ENCODE measurements at regions not wholly inside any gene's neighbourhood (a gene's known extent, or its start where the extent isn't known, plus 50 kb on each side); places are given as distances from the start of the nearest gene placed in this dataset.

- DNase-seq (ENCODE audit: low spot score), result no peak
Observed at GRCh38 chr21:28826569-28826968, 166.1 kb downstream of the LTN1 start.

GRCh38 chr21:28826021-28826420 is 166.7 kb downstream of the LTN1 start:
- DNase-seq (ENCODE audit: low spot score), result no peak

- no peak for DNase-seq (ENCODE audit: low spot score)
Observed at GRCh38 chr21:28823429-28823828, 169.2 kb downstream of the LTN1 start.

- DNase-seq (ENCODE audit: low spot score), result no peak
Observed at GRCh38 chr21:28822486-28823335, 170.0 kb downstream of the LTN1 start.

GRCh38 chr21:28822123-28822399 is 170.6 kb downstream of the LTN1 start:
- no peak for DNase-seq (ENCODE audit: low spot score)

GRCh38 chr21:28821276-28822122 is 171.2 kb downstream of the LTN1 start:
- DNase-seq (ENCODE audit: low spot score), result no peak

- DNase-seq (ENCODE audit: low spot score), result no peak
Observed at GRCh38 chr21:28818663-28819278, 173.9 kb downstream of the LTN1 start.

- no peak for DNase-seq (ENCODE audit: low spot score)
Observed at GRCh38 chr21:28817871-28818270, 174.8 kb downstream of the LTN1 start.

GRCh38 chr21:28811860-28812259 is 180.8 kb downstream of the LTN1 start:
- no peak for DNase-seq (ENCODE audit: low spot score)

GRCh38 chr21:28810826-28811524 is 181.7 kb downstream of the LTN1 start:
- no peak for DNase-seq (ENCODE audit: low spot score)

GRCh38 chr21:28805885-28806284 is 186.8 kb downstream of the LTN1 start:
- DNase-seq (ENCODE audit: low spot score), result no peak

GRCh38 chr21:28804089-28804670 is 188.5 kb downstream of the LTN1 start:
- no peak for DNase-seq (ENCODE audit: low spot score)

GRCh38 chr21:28801906-28802305 is 190.8 kb downstream of the LTN1 start:
- DNase-seq (ENCODE audit: low spot score), result no peak

GRCh38 chr21:28799926-28800325 is 192.8 kb downstream of the LTN1 start:
- no peak for DNase-seq (ENCODE audit: low spot score)

- DNase-seq (ENCODE audit: low spot score), result no peak
Observed at GRCh38 chr21:28798798-28799197, 193.9 kb downstream of the LTN1 start.

- DNase-seq (ENCODE audit: low spot score), result no peak
Observed at GRCh38 chr21:28795251-28795650, 197.4 kb downstream of the LTN1 start.

GRCh38 chr21:28794371-28794851 is 198.3 kb downstream of the LTN1 start:
- no peak for DNase-seq (ENCODE audit: low spot score)

- DNase-seq (ENCODE audit: low spot score), result no peak
Observed at GRCh38 chr21:28793043-28793442, 199.6 kb downstream of the LTN1 start.

GRCh38 chr21:28791595-28792282 is 200.9 kb downstream of the LTN1 start:
- DNase-seq (ENCODE audit: low spot score), result no peak

GRCh38 chr21:28790335-28790734 is 202.3 kb downstream of the LTN1 start:
- no peak for DNase-seq (ENCODE audit: low spot score)

GRCh38 chr21:28789523-28789922 is 203.2 kb downstream of the LTN1 start:
- no peak for DNase-seq (ENCODE audit: low spot score)
